Breast epithelium (tissue), 4 donors: ENCODE measurements at regions not wholly inside any gene's neighbourhood (a gene's known extent, or its start where the extent isn't known, plus 50 kb on each side); places are given as distances from the start of the nearest gene placed in this dataset.

Experiments
- DNase-seq, 2 donors: peaks; one replicate each; pipeline ENCODE4 v3.0.0-alpha.2; 2019; ENCODE audit warnings: low spot score in 2 of 2
- H3K27ac ChIP-seq, 2 donors: fragments of 200-600 bp; sonication (generic) in 1 of 2; one replicate each; pipeline ENCODE4 v1.5.1; 2016 to 2019; ENCODE audit warnings: mild to moderate bottlenecking in 1 of 2
- H3K27me3 ChIP-seq, 2 donors: fragments of 200-600 bp; sonication (generic) in 1 of 2; one replicate each; pipeline versions ENCODE4 v1.5.1 to v1.6.0; 2017 to 2019; ENCODE audit warnings: control low read depth in 1 of 2, mild to moderate bottlenecking in 1 of 2
- H3K36me3 ChIP-seq: fragments of 200-600 bp; one replicate; pipeline ENCODE4 v1.5.1; 2019
- H3K4me1 ChIP-seq, 2 donors: fragments of 200-600 bp; sonication (generic); one replicate each; pipeline ENCODE4 v1.5.1; 2016 to 2019; ENCODE audit warnings: control low read depth in 1 of 2
- H3K4me3 ChIP-seq, 3 donors: fragments of 200-600 bp; sonication (generic); 1 replicate in 2 of 3; 2 replicates in 1 of 3; pipeline ENCODE4 v1.5.1; 2016 to 2019; ENCODE audit warnings: mild to moderate bottlenecking in 3 of 3, moderate library complexity in 2 of 3
- H3K9me3 ChIP-seq, 2 donors: fragments of 200-600 bp; sonication (generic) in 1 of 2; one replicate each; pipeline ENCODE4 v1.5.1; 2016 to 2019; ENCODE audit warnings: control low read depth in 1 of 2
- CTCF ChIP-seq, 3 donors: fragments of 450-650 bp; IDR thresholded peaks; one replicate each; pipeline ENCODE4 v1.5.1; 2016 to 2017; ENCODE audit warnings: antibody characterized with exemption in 3 of 3, mild to moderate bottlenecking in 3 of 3, moderate library complexity in 3 of 3
- POLR2A ChIP-seq: fragments of 450-650 bp; IDR thresholded peaks from one replicate; pipeline ENCODE4 v1.6.1; 2016; ENCODE audit warnings: antibody characterized with exemption, mild to moderate bottlenecking, moderate library complexity
- POLR2AphosphoS5 ChIP-seq, 3 donors: sonication (generic); formaldehyde crosslinking; IDR thresholded peaks; one replicate each; pipeline ENCODE4 v1.6.1; 2017; ENCODE audit warnings: antibody characterized with exemption in 3 of 3
- intact Hi-C: fragments of 100-400 bp; cut with DNase I; formaldehyde crosslinking; loops from one replicate; pipeline ENCODE4 v1.15.1; 2023; ENCODE audit warnings: low total_unique reads

GRCh38 chr4:127141856-127142255 lies 490.9 kb upstream of the INTU start:
- no peak overlapping the region for H3K27ac ChIP-seq
- no peaks in the 10 kb centered on the region for H3K4me1 ChIP-seq
- no peak for DNase-seq
- no peak overlapping the region for H3K4me3 ChIP-seq
- H3K9me3 ChIP-seq: no peaks in the 10 kb centered on the region
- no peaks in the 10 kb centered on the region for H3K36me3 ChIP-seq
- no peaks in the 10 kb centered on the region for H3K27me3 ChIP-seq
- no peak for TF ChIP-seq CTCF (IDR thresholded peaks at IDR 0.05)
- TF ChIP-seq POLR2A: no peak
- no peak for TF ChIP-seq POLR2AphosphoS5 (IDR thresholded peaks at IDR 0.05)
- intact Hi-C loops: no loop called here

GRCh38 chr4:127143460-127144195 lies 489.1 kb upstream of the INTU start:
- Histone ChIP-seq H3K4me3 (no peak overlapping the region), H3K27ac (peak overlapping the region; percentile 32 to 60), H3K4me1 (no peaks in the 10 kb centered on the region), H3K27me3 (no peaks in the 10 kb centered on the region), H3K9me3 (no peaks in the 10 kb centered on the region), H3K36me3 (no peaks in the 10 kb centered on the region)
- intact Hi-C loops: no loop called here
- TF ChIP-seq POLR2AphosphoS5 (IDR thresholded peaks at IDR 0.05) (no peak), POLR2A (no peak), CTCF (IDR thresholded peaks at IDR 0.05) (no peak)
- DNase-seq: no peak

GRCh38 chr4:127145006-127145540 lies 487.7 kb upstream of the INTU start:
- Histone ChIP-seq H3K27ac (no peak overlapping the region), H3K27me3 (no peaks in the 10 kb centered on the region), H3K4me3 (no peak overlapping the region), H3K36me3 (no peaks in the 10 kb centered on the region), H3K9me3 (no peaks in the 10 kb centered on the region), H3K4me1 (no peaks in the 10 kb centered on the region)
- intact Hi-C loops: no loop called here
- DNase-seq: no peak
- TF ChIP-seq CTCF (IDR thresholded peaks at IDR 0.05): no peak
- no peak for TF ChIP-seq POLR2A
- TF ChIP-seq POLR2AphosphoS5 (IDR thresholded peaks at IDR 0.05): no peak

- intact Hi-C loops: no loop called here
- TF ChIP-seq POLR2A: no peak
- H3K9me3 ChIP-seq: no peaks in the 10 kb centered on the region
- H3K4me1 ChIP-seq: no peaks in the 10 kb centered on the region
- no peak overlapping the region for H3K4me3 ChIP-seq
- no peaks in the 10 kb centered on the region for H3K27me3 ChIP-seq
- DNase-seq: no peak
- H3K27ac ChIP-seq: no peak overlapping the region
- no peaks in the 10 kb centered on the region for H3K36me3 ChIP-seq
These were observed 484.6 kb upstream of the INTU start for GRCh38 chr4:127148165-127148564.

- Histone ChIP-seq H3K4me3 (no peak overlapping the region), H3K27ac (no peak overlapping the region), H3K9me3 (no peaks in the 10 kb centered on the region), H3K4me1 (no peaks in the 10 kb centered on the region), H3K36me3 (no peaks in the 10 kb centered on the region), H3K27me3 (no peaks in the 10 kb centered on the region)
- intact Hi-C loops: no loop called here
- TF ChIP-seq CTCF (IDR thresholded peaks at IDR 0.05) (no peak), POLR2AphosphoS5 (IDR thresholded peaks at IDR 0.05) (no peak), POLR2A (no peak)
- no peak for DNase-seq
These were observed 483.7 kb upstream of the INTU start for GRCh38 chr4:127149086-127149485.
